Ovary (tissue), 7 donors: ENCODE measurements at regions not wholly inside any gene's neighbourhood (a gene's known extent, or its start where the extent isn't known, plus 50 kb on each side); places are given as distances from the start of the nearest gene placed in this dataset.

ENCODE experiments used
- DNase-seq, 5 donors: peaks; one replicate each; pipeline ENCODE4 v3.0.0-alpha.2; 2019 to 2020
- H3K27ac ChIP-seq, 2 donors: fragments of 200-600 bp; one replicate each; pipeline versions ENCODE4 v1.5.1 to v1.8.0; 2019 to 2022
- H3K27me3 ChIP-seq: fragments of 200-600 bp; one replicate; pipeline ENCODE4 v1.8.0; 2022
- H3K36me3 ChIP-seq: fragments of 200-600 bp; sonication (generic); one replicate; pipeline ENCODE4 v1.5.1; 2019
- H3K4me1 ChIP-seq: one replicate; pipeline ENCODE4 v1.8.1; 2013; ENCODE audit warnings: mild to moderate bottlenecking, moderate library complexity; ENCODE audit not compliant: insufficient read depth
- H3K4me3 ChIP-seq: fragments of 200-600 bp; sonication (generic); one replicate; pipeline ENCODE4 v1.5.1; 2017
- H3K9me3 ChIP-seq, 2 donors: fragments of 200-600 bp in 1 of 2; sonication (generic) in 1 of 2; one replicate each; pipeline versions ENCODE4 v1.5.1 to v1.8.1; 2013 to 2019; ENCODE audit warnings: mild to moderate bottlenecking in 1 of 2, moderate library complexity in 1 of 2
- EP300 ChIP-seq: sonication (generic); formaldehyde crosslinking; IDR thresholded peaks from one replicate; pipeline ENCODE4 v1.6.1; 2017; ENCODE audit warnings: antibody characterized with exemption
- POLR2A ChIP-seq: fragments of 450-650 bp; IDR thresholded peaks from one replicate; pipeline ENCODE4 v1.6.1; 2017; ENCODE audit warnings: antibody characterized with exemption, mild to moderate bottlenecking, moderate library complexity
- WGBS, 3 donors: extraction: QIAGEN DNeasy Blood & Tissue Kit in 1 of 3; methylation state at CpG; one replicate each; pipeline versions ENCODE4 v1.1.5 to v1.1.7; 2013 to 2017; 5-methylcytosine and 5-hydroxymethylcytosine counted together
- intact Hi-C, 4 donors: fragments of 100-400 bp; cut with DNase I; formaldehyde crosslinking; loops; one replicate each; pipeline versions ENCODE4 v1.11.0 to v1.15.1; 2022 to 2023
- TF ChIP-seq, protein P1 (sequence below), 3 donors: fragments of 450-650 bp in 2 of 3; fragments of 200-600 bp in 1 of 3; IDR thresholded peaks; one replicate each; pipeline versions ENCODE4 v1.5.1 to v1.8.0; 2016 to 2022; ENCODE audit warnings: antibody characterized with exemption in 3 of 3, mild to moderate bottlenecking in 1 of 3
- donor health status: DM: no; HTN: no; CAD: no; lungs with moderate emphysema.
- donor health status: DM: no; HTN: no; CAD: no.
- donor health status: Bipolar disorder and iron deficiency.
- donor health status: DM: no; HTN: no; CAD: no.
- donor health status: DM: yes; HTN: yes; CAD: no.

DNA sequence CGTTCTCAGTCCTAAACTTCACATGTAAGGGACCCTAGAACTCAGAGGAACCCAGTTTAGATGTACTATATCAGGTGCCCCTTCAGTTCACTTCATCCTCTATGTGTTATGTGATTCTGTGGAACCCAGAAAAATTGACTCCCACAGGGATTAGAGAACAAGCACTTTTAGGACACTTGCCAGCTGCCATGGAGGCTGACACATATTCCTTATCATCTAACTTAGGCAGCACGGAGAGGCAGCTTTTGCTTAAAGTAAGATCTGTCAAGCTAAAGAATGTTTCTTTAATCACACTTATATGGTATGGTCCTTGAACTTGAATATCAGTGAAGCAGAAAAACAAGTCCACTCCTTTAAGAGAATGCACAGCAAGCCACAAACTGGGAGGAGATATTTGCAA is 701.5 kb upstream of the ID4 start:
- Histone ChIP-seq H3K4me3 (no peak overlapping the region), H3K27me3 (no peaks in the 10 kb centered on the region), H3K27ac (no peak overlapping the region), H3K4me1 (no peaks in the 10 kb centered on the region), H3K36me3 (no peaks in the 10 kb centered on the region), H3K9me3 (no peaks in the 10 kb centered on the region)
- 54 to 56% (median 54%) methylated on average over 2 of the region's 2 CpGs for WGBS, 3 donors
- no peak for DNase-seq
- TF ChIP-seq EP300 (no peak), POLR2A (no peak)
- TF ChIP-seq, protein P1, sequence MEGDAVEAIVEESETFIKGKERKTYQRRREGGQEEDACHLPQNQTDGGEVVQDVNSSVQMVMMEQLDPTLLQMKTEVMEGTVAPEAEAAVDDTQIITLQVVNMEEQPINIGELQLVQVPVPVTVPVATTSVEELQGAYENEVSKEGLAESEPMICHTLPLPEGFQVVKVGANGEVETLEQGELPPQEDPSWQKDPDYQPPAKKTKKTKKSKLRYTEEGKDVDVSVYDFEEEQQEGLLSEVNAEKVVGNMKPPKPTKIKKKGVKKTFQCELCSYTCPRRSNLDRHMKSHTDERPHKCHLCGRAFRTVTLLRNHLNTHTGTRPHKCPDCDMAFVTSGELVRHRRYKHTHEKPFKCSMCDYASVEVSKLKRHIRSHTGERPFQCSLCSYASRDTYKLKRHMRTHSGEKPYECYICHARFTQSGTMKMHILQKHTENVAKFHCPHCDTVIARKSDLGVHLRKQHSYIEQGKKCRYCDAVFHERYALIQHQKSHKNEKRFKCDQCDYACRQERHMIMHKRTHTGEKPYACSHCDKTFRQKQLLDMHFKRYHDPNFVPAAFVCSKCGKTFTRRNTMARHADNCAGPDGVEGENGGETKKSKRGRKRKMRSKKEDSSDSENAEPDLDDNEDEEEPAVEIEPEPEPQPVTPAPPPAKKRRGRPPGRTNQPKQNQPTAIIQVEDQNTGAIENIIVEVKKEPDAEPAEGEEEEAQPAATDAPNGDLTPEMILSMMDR (IDR thresholded peaks at IDR 0.05) = no peak
- intact Hi-C loops = no loop called here

DNA sequence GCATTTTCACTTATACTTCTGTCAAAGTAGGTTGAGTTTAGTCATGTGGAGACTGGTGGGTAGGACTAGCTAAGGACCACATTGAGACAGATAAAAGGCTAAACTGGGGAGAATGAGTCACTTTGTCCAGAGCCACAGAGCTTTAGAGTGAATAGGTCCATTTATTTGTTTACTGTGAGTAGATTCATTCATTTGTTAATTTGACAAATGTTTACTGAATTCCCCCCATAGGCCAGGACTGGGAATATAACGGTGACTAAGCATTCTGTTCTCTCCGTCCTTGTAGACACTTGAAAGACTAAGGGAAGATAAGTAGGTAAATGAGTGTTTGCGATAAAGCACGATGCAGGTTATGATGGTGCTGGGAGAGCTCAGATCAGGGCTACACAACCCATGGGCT is 699.7 kb upstream of the ID4 start:
- Histone ChIP-seq H3K27me3 (no peaks in the 10 kb centered on the region), H3K4me3 (no peak overlapping the region), H3K4me1 (no peaks in the 10 kb centered on the region), H3K27ac (no peak overlapping the region), H3K36me3 (no peaks in the 10 kb centered on the region), H3K9me3 (no peaks in the 10 kb centered on the region)
- no peak for DNase-seq
- TF ChIP-seq POLR2A (no peak), EP300 (no peak)
- TF ChIP-seq, protein P1 (IDR thresholded peaks at IDR 0.05) = no peak
- intact Hi-C loops = no loop called here
- WGBS, 3 donors = 92 to 94% (median 93%) methylated on average over 4 of the region's 4 CpGs

- intact Hi-C loops = no loop called here
- H3K4me3 ChIP-seq = no peak overlapping the region
- no peaks in the 10 kb centered on the region for H3K27me3 ChIP-seq
- H3K9me3 ChIP-seq = no peaks in the 10 kb centered on the region
- H3K4me1 ChIP-seq = no peaks in the 10 kb centered on the region
- TF ChIP-seq POLR2A (no peak), EP300 (no peak)
- TF ChIP-seq, protein P1 (IDR thresholded peaks at IDR 0.05) = no peak
- 84 to 90% (median 85%) methylated on average over 5 of the region's 5 CpGs for WGBS, 3 donors
- no peak overlapping the region for H3K27ac ChIP-seq
- no peak for DNase-seq
- H3K36me3 ChIP-seq = no peaks in the 10 kb centered on the region
These were observed 694.9 kb upstream of the ID4 start for GRCh38 chr6:19142275-19142674.

GRCh38 chr6:19150307-19150706 is 686.9 kb upstream of the ID4 start:
- H3K4me1 ChIP-seq = peaks cover 5% of the 10 kb centered on the region
- 78 to 82% (median 81%) methylated on average over 3 of the region's 3 CpGs for WGBS, 3 donors
- no peak for TF ChIP-seq EP300
- no peak for TF ChIP-seq POLR2A
- TF ChIP-seq, protein P1 (IDR thresholded peaks at IDR 0.05) = no peak
- no peak overlapping the region for H3K27ac ChIP-seq
- H3K36me3 ChIP-seq = no peaks in the 10 kb centered on the region
- DNase-seq = no peak
- intact Hi-C loops = no loop called here
- no peaks in the 10 kb centered on the region for H3K27me3 ChIP-seq
- no peaks in the 10 kb centered on the region for H3K9me3 ChIP-seq
- no peak overlapping the region for H3K4me3 ChIP-seq
